Hematopoietic multipotent progenitor cell treated with erythropoietin and hydrocortisone succinate and interleukin-3 and kit ligand, for 17 days (in vitro differentiated cells): ENCODE measurements at regions not wholly inside any gene's neighbourhood (a gene's known extent, or its start where the extent isn't known, plus 50 kb on each side); places are given as distances from the start of the nearest gene placed in this dataset.
"Not testable (repeated sequence)": the region's sequence is repeated elsewhere in the genome, so short reads cannot be mapped to it uniquely, and the experiment has no call there.

Experiments
- DNase-seq: peaks from one replicate; pipeline ENCODE4 v3.0.0-alpha.2; 2015; ENCODE audit warnings: low spot score

DNA sequence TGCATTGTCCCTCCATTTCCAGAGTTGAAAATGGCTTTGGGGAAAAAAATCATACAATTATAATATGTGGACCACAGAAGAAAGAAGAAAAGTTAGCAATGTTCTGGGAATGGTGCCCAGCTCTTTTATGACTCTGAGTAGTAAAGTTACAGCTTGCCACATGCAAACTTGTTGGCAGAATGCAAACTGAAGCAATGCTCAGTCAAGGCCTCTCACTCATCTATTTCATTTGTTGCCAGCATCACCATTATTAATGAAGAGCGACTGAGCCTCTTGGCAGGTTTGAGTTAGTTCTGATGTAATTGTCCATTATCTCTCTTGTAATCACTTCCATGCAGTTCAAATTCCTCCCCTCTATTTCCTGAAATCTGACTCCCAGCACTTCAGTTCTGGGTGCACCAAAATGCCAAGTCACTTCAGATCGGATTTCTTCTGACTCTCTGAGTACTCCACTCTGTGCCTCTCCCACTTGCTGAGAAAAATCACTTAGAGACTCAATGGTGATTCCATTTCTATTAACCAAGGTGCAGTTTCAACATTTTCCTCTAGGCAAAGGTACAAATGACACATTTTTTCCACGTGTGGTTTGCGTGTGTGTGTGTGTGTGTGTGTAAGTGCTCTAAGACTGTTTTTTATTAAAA, 154.4 kb upstream of the STMND1 start:
- DNase-seq: no peak

DNA sequence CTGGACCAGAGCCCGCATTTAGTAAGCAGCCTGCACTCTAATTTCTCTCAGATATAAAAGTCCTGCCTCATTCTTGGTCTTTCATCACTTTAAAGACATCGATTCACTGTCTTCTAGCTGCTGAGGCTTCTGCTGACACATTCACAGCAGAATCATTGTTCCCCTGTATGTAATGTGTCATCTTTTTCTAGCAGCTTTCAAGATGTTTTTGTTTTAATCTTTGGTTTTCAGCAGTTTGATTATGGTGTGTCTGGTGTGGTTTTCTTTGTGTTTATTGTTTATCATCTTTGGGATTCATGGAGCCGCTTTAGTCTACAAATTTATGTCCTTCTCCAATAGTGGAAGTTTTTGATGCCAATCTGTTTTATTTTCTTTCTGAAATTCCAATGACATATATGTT, 157.3 kb upstream of the STMND1 start:
- DNase-seq: no peak

DNA sequence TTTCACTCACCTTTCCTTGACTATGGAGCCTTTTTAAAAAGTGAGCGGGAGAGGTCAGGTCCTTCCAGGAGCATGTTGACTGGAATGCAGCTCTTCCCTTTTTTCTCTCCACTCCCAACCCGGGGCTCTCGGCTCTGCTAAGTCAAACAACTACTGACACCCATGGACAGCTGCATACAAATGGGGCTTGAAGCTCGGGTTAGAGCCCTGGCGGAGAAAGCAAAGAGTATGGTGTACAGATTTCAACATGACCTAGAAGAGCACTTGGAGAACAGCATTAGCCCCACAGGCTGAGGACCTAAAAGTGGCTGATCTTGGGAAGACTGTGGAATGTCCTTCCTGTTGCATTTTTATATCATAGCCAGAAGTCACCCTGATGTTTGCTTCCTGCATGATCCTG, 162.0 kb upstream of the STMND1 start:
- no peak for DNase-seq

- DNase-seq: no peak
Measured at GRCh38 chr6:16939351-16939750, 162.5 kb upstream of the STMND1 start.

DNA sequence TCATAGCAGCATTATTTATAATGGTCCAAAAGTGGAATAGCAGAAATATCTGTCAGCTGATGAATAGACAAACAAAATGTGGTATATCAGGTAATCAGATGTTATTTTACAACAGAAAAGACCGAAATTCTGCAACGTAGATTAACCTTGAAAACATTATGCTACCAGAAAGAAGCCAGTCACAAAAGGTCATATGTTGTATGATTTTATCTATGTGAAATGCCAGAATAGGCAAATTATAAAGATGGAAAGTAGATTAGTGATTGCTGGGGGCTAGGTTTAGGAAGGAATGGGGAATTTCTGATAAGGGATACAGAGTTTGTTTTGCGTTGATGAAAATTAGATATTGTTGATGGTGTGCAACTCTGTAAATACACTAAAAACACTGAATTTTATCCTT, 165.0 kb upstream of the STMND1 start:
- no peak for DNase-seq

DNA sequence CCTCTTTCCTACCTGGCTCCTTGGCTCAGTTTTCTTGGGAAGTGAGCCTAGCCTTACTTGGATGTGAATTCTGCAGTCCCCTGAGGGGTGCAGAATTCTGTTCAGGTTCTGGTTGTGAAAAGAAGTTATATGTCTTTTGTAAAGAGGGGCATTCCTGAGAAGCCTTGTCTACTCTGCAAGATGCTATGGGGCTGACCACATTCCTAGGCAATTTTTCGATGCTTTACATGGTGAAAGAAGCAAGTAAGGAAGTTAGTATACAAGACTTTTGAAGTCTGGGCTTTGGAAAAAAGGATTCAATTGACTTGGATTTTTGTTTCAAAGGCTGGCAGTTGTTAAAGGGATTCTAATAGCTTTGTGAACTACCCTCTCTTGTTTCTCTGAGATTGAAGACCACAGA, 167.9 kb upstream of the STMND1 start:
- DNase-seq: no peak

GRCh38 chr6:16933532-16933931, 168.3 kb upstream of the STMND1 start:
- DNase-seq: no peak

GRCh38 chr6:16932920-16933319, 168.9 kb upstream of the STMND1 start:
- no peak for DNase-seq

GRCh38 chr6:16931079-16931478, 169.8 kb upstream of the ATXN1 start:
- DNase-seq: not testable (repeated sequence)

GRCh38 chr6:16930432-16930831, 169.2 kb upstream of the ATXN1 start:
- no peak for DNase-seq

- DNase-seq: no peak
Measured at GRCh38 chr6:16929809-16930208, 168.5 kb upstream of the ATXN1 start.

GRCh38 chr6:16928387-16928786, 167.1 kb upstream of the ATXN1 start:
- DNase-seq: no peak

GRCh38 chr6:16927205-16927604, 165.9 kb upstream of the ATXN1 start:
- DNase-seq: no peak

DNA sequence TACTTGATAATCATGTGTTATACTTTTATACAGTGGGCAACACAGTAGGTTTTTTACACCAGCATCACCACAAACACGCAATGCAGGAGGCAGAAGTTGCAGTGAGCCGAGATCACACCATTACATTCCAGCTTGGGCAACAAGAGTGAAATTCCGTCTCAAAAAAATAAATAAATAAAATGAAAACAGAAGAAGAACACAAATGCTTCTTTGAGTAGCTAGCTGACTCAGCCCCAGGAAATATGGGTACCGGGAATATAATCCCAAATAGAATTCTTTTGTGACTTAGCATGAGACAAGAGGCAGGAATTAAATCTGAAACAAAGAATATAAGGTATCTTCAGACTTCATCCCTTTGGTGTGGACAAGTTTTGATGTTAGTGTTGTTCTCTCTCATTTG, 164.2 kb upstream of the ATXN1 start:
- DNase-seq: no peak

GRCh38 chr6:16922282-16922681, 161.0 kb upstream of the ATXN1 start:
- DNase-seq: no peak

DNA sequence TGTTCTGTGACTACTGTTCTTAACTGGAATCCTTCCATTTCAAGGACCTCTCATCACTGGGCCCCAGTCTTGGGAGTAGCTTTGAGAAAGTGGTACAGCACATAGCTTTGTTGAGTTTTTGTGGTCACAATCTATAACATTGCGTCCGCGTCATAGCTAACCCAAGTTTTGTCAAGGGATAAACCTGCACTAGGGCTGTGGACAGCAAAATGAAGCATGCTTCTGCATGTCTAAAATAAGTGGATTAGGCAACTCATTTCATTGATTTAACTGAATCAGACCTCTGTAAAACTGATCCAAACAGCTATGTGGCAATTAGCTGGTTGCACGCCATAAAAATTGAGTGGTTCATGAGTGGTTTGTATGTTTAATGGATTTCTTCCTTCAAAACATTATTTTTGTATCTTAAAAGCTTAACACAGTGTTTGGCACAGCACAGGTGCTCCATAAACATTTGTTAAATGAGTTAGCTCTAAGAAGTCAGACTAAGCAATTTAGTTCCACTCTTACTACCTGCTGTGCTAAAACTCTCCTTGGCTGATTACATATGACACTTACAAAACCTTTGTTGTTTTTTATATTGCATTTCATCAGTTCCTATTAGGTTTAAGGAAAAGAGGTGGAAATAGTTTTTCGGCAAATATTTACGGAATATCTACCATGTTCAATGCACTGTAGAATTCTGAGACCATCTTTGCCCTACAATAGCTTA, 160.3 kb upstream of the ATXN1 start:
- no peak for DNase-seq

DNA sequence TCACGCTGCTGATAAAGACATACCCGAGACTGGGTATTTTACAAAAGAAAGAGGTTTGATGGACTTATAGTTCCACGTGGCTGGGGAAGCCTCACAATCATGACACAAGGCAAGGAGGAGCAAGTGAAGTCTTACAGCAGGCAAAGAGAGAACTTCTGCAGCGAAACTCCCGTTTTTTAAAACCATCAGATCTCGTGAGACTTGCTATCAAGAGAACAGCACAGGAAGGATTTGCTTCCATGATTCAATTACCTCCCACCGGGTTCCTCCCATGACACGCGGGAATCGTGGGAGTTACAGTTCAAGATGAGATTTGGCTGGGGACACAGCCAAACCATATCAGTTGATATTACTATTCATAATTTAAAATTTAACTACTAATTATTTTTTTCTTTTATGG, 157.3 kb upstream of the ATXN1 start:
- DNase-seq: no peak

GRCh38 chr6:16914184-16914583, 152.9 kb upstream of the ATXN1 start:
- no peak for DNase-seq

GRCh38 chr6:16912756-16913155, 151.5 kb upstream of the ATXN1 start:
- no peak for DNase-seq

GRCh38 chr6:16911088-16911487, 149.8 kb upstream of the ATXN1 start:
- DNase-seq: no peak

DNA sequence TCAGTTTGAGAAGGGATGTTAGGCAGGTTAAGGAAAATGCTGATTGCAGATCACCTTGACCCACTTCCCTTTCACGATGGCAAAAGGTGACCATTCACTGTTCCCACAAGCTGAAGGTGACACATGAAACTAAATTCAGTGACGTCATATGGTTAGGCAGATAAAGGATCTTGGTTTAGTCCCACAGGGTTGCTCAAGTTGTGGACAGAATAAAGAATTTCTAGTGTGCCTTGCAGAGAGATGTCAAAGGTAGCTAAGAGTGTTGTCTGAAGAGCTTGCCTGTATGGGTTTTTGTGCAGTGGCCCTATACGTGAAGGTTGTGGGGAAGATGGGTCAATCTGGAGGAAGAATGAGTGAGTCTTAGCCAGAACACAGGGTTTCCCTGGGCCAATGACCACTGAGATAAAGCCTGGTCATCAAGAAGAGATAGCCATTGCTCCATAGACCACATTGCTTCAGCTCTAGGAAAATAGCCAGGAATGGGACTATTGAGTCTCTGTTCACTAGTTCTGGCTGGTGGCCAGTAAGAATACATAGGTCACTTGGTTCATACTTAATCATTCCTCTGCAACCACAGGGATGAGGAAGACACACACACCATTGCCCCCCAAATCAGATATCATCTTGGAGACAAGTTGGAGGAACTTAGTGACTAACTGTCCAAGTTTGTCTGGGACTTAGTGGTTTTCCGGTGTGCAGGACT, 148.5 kb upstream of the ATXN1 start:
- no peak for DNase-seq

DNA sequence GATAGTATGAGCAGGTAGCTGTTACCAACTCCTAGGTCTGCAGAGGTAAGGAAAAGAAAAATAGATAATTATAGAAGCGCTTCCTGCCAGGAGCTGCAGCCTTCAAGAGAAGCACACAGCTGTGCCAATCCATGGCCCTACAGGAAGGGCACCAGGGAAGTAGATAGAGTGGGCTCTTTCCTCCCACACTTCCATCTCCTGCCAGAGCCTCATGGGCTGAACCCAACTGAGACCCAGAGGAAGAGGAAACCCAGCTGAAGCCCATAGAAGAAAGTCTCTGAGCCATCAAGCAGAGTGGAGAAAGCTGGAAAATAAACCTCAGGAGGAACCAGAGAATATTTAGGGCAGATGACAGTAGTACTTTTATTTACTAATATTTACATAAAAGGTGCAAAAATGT, 146.7 kb upstream of the ATXN1 start:
- DNase-seq: no peak

DNA sequence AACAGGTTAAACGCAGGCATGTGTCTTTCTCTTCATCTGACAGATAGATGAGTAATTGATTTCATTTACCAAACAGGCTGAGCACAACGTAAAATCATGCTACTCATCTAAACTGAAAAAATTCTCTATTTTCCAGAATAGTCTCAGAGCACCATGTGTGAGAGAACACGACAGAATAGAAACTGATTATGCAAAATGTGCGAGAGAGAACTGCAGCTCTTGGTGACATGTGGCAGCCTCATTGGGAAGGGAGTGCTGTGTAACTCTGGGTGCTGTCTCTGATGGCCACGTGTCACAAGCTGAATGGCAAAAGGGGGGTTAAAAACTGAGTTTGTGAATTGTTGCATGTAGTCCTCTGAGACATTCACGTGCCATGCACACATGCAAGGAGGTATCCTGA, 143.7 kb upstream of the ATXN1 start:
- no peak for DNase-seq

- DNase-seq: no peak
Measured at GRCh38 chr6:16903470-16903869, 142.2 kb upstream of the ATXN1 start.
